Esophagus squamous epithelium (tissue), 4 donors: ENCODE measurements at regions not wholly inside any gene's neighbourhood (a gene's known extent, or its start where the extent isn't known, plus 50 kb on each side); places are given as distances from the start of the nearest gene placed in this dataset.

Source experiments
- POLR2A ChIP-seq, 4 donors: fragments of 450-650 bp; IDR thresholded peaks; one replicate each; pipeline ENCODE4 v1.6.1; 2017; ENCODE audit warnings: antibody characterized with exemption in 4 of 4, mild to moderate bottlenecking in 4 of 4, moderate library complexity in 3 of 4
- TF ChIP-seq, protein P1 (sequence below), 6 experiments: fragments of 450-650 bp in 4 of 6; fragments of 200-600 bp in 2 of 6; sonication (generic) in 2 of 6; IDR thresholded peaks; one replicate each; pipeline ENCODE4 v1.5.1; 2016 to 2019; ENCODE audit warnings: antibody characterized with exemption in 6 of 6, mild to moderate bottlenecking in 4 of 6, moderate library complexity in 4 of 6

DNA sequence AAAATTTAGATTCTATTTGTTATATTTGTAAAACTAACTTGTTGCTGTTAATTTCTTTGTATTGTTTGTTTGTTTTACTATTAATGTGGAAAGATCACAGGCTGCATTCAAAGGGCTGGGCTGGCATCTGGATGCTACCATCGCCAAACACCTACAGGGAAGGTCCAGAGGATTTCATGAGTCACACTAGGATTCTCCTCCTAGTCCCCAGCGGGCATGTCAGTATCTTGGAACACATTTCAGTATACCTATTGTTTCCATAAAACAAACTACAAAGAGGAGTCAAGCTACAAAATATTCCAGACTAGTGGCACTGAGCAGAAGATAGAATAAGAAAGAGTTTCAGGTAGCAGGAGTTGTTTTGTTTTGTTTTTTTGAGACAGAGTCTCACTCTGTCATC lies 55.3 kb downstream of the NOG start:
- TF ChIP-seq, protein P1, sequence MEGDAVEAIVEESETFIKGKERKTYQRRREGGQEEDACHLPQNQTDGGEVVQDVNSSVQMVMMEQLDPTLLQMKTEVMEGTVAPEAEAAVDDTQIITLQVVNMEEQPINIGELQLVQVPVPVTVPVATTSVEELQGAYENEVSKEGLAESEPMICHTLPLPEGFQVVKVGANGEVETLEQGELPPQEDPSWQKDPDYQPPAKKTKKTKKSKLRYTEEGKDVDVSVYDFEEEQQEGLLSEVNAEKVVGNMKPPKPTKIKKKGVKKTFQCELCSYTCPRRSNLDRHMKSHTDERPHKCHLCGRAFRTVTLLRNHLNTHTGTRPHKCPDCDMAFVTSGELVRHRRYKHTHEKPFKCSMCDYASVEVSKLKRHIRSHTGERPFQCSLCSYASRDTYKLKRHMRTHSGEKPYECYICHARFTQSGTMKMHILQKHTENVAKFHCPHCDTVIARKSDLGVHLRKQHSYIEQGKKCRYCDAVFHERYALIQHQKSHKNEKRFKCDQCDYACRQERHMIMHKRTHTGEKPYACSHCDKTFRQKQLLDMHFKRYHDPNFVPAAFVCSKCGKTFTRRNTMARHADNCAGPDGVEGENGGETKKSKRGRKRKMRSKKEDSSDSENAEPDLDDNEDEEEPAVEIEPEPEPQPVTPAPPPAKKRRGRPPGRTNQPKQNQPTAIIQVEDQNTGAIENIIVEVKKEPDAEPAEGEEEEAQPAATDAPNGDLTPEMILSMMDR (IDR thresholded peaks at IDR 0.05): no peak
- TF ChIP-seq POLR2A (IDR thresholded peaks at IDR 0.05): no peak
